GM18505 (cell line): ENCODE measurements at regions not wholly inside any gene's neighbourhood (a gene's known extent, or its start where the extent isn't known, plus 50 kb on each side); places are given as distances from the start of the nearest gene placed in this dataset.
"Not testable (repeated sequence)": the region's sequence is repeated elsewhere in the genome, so short reads cannot be mapped to it uniquely, and the experiment has no call there.

Experiments
- ATAC-seq: cut with Tn5 transposase; IDR thresholded peaks from one replicate; pipeline ENCODE4 v1.9.1; 2021; ENCODE audit not compliant: unreplicated experiment
- POLR2A ChIP-seq: IDR thresholded peaks from 4 replicates; pipeline ENCODE4 v1.6.1; 2011; ENCODE audit warnings: borderline replicate concordance; ENCODE audit not compliant: insufficient read depth, insufficient read length; ENCODE audit errors: extremely low read depth

GRCh38 chrX:43350935-43351334 is 305.2 kb upstream of the MAOA start:
- ATAC-seq: no peak
- TF ChIP-seq POLR2A: no peak

- no peak for ATAC-seq
- no peak for TF ChIP-seq POLR2A
Measured at GRCh38 chrX:43357741-43358140, 298.4 kb upstream of the MAOA start.

DNA sequence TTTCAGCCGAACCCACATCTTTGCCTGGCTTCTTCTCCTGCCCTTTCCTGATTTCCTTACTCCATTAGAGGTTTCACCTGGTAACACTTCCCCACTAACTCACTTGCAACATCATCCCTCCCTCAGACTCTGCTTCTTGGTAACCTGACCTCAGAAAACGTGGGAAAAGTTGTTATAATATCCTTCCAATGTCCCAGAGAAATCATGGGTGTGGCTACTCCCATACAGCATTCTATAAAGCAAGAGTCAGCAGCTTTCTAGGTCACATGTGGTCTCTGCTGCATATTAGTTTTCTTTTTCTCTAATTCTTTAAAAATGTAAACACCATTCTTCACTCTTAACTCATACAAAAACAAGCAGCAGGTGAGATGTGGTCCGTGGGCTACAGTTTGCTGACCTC is 283.1 kb upstream of the MAOA start:
- no peak for ATAC-seq
- no peak for TF ChIP-seq POLR2A

GRCh38 chrX:43375136-43375535 is 281.0 kb upstream of the MAOA start:
- TF ChIP-seq POLR2A: no peak
- no peak for ATAC-seq

DNA sequence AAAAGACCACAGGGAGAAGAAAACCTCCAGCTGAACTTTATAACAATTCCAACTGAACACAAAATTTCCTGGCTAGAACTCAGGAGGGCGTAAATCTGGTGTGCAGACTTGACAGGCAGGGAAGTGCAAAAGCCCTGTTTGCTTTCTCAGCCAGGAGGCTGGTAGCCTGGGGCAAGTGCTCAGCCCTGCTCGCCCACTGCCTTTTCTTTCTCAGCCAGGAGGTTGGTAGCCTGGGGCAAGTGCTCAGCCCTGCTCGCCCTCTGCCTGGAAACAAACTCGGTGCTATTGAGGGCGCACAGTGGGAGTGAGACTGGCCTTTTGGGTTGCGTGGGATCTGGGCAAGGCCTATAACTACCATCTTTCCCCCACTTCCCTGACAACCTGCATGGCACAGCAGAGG is 275.4 kb upstream of the MAOA start:
- no peak for ATAC-seq
- no peak for TF ChIP-seq POLR2A

DNA sequence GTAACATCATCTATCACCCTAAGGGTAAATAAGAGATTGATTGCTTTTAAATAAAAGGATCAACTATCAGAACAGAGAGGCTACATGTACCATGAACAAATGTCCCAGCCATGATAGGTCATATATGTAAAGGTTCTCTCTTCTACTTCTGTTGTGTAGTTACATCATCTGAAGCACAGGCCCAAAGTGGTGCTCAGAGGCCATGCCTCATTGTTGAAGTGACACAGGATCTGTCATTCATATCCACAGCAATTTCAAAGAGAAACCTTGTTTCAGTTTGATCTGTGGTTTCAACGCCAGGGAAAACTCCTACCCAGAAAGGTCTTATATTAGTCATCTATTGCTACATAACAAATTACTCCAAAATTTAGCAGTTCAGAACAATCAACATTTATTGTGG is 269.2 kb upstream of the MAOA start:
- no peak for TF ChIP-seq POLR2A
- no peak for ATAC-seq

DNA sequence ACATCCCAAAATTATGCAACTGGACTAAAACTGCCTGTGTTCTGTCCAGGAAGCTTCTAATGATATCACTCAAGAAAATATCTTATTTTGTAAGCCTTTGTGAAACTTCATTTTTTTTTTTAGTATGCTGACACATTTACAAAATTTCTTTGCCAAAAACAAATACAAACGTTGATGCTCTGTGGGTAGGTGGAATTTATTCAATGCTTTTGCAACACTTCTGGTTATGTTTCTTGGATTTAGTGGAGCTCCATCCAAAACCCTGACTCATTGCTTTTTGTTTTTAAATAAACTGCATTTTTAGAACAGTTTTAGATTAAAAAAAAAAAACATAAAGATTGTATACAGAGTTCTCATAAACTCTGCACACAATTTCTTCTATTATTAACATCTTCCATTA is 250.9 kb upstream of the MAOA start:
- ATAC-seq: no peak
- TF ChIP-seq POLR2A: no peak

GRCh38 chrX:43423876-43424275 is 232.2 kb upstream of the MAOA start:
- TF ChIP-seq POLR2A: no peak
- no peak for ATAC-seq

DNA sequence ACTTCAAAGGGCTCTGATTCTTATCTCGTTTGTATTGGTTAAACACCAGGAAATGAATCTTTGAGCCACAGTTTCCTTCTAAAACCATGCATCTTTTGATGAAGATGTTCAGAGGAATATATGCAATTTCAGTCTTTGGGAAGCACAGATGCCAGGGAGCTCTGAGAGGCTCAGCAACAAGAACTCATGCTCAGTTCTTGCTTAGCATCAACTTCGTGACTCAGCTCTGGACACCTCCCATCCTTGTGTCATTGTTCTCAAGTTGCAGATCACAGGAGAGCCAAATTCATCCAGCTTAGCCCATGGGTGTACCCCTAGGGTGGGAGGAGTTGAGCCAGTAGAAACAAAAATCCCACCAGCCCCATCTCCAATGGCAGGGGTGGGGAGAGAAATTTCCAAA is 219.6 kb upstream of the MAOA start:
- ATAC-seq: no peak
- TF ChIP-seq POLR2A: no peak

- TF ChIP-seq POLR2A: no peak
- no peak for ATAC-seq
Measured at GRCh38 chrX:43446752-43447151, 209.3 kb upstream of the MAOA start.

DNA sequence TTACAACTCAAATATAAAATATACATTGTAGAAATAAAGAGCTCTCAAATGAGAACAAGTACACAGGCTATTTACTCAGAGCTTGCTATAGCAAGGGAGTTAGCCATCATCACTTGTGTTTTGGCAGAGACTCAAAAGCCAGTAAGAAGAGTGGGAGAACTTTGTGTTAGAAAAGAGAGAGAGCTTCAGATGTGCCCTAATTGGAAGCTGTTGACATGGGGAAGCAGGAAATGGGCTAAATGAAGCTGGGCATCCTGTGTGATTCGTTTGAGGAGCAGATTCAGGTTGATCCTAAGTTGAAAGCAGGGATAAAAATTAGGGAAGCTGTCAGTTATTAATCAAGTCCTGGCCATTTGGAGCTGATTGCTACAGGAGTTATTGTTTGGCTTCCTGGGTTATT is 207.4 kb upstream of the MAOA start:
- ATAC-seq: no peak
- no peak for TF ChIP-seq POLR2A

DNA sequence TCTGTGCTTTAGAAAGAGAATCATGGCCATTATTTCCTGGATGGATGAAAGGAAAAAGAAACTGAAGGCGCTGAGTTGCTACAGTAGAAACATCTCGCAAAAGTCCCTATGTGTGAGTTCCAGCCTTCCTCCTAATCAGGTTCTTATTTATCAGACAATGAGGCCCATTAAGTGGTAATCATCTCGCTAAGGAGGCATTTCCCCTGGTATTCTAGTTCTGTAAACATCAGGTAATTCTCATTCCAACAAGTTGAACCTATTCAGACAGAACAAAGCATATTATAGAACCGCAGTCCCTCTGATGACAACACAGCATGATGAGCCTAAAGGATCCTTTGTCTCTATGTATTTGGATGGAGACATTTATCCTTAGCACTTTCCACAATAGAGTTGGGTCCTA is 205.7 kb upstream of the MAOA start:
- no peak for TF ChIP-seq POLR2A
- ATAC-seq: no peak

- ATAC-seq: not testable (repeated sequence)
Measured at GRCh38 chrX:43451976-43452686, 204.0 kb upstream of the MAOA start.

GRCh38 chrX:43456063-43456462 is 200.0 kb upstream of the MAOA start:
- no peak for ATAC-seq
- no peak for TF ChIP-seq POLR2A

GRCh38 chrX:43456906-43457305 is 199.2 kb upstream of the MAOA start:
- ATAC-seq: no peak
- TF ChIP-seq POLR2A: no peak
